CD14-positive monocyte (primary cell): ENCODE measurements at regions not wholly inside any gene's neighbourhood (a gene's known extent, or its start where the extent isn't known, plus 50 kb on each side); places are given as distances from the start of the nearest gene placed in this dataset.

Source experiments
- DNase-seq, 3 donors: peaks; one replicate each; pipeline ENCODE4 v3.0.0-alpha.2; 2011 to 2022
- H2AFZ ChIP-seq: 2 replicates; pipeline ENCODE4 v1.6.0; 2012; ENCODE audit warnings: mild to moderate bottlenecking, low read depth, low read length, inconsistent platforms; ENCODE audit not compliant: insufficient read depth, poor library complexity, severe bottlenecking
- H3K27ac ChIP-seq, 2 donors: 1 replicate in 1 of 2; 2 replicates in 1 of 2; pipeline ENCODE4 v1.5.1; 2012 to 2013; ENCODE audit warnings: low read length in 2 of 2, control low read depth in 1 of 2, inconsistent platforms in 1 of 2, low read depth in 1 of 2, mild to moderate bottlenecking in 1 of 2
- H3K27me3 ChIP-seq, 2 donors: one replicate each; pipeline versions ENCODE4 v1.6.0 to v1.6.1; 2011 to 2013; ENCODE audit warnings: low read length in 2 of 2; ENCODE audit not compliant: control insufficient read depth in 2 of 2, insufficient read depth in 2 of 2
- H3K36me3 ChIP-seq, 2 donors: replicated peaks in 1 of 2; 1 replicate in 1 of 2; 2 replicates in 1 of 2; pipeline versions ENCODE4 v1.5.1 to v1.6.1; 2012 to 2013; ENCODE audit warnings: low read length in 2 of 2, control low read depth in 1 of 2, inconsistent platforms in 1 of 2, mild to moderate bottlenecking in 1 of 2; ENCODE audit not compliant: insufficient read depth in 2 of 2, control insufficient read depth in 1 of 2
- H3K4me1 ChIP-seq, 2 donors: 1 replicate in 1 of 2; 2 replicates in 1 of 2; pipeline versions ENCODE4 v1.5.1 to v1.6.1; 2012 to 2013; ENCODE audit warnings: low read length in 2 of 2, control low read depth in 1 of 2, inconsistent platforms in 1 of 2, mild to moderate bottlenecking in 1 of 2, moderate library complexity in 1 of 2; ENCODE audit not compliant: insufficient read depth in 2 of 2, control insufficient read depth in 1 of 2
- H3K4me2 ChIP-seq: replicated peaks from 2 replicates; pipeline ENCODE3; 2012; ENCODE audit warnings: low read length, moderate library complexity, mild to moderate bottlenecking; ENCODE audit not compliant: poor library complexity, severe bottlenecking; ENCODE audit errors: extremely low read depth
- H3K4me3 ChIP-seq, 3 experiments: fragments of 200-600 bp in 1 of 3; sonication (generic) in 1 of 3; replicated peaks in 1 of 3; 1 replicate in 2 of 3; 2 replicates in 1 of 3; pipeline ENCODE4 v1.5.1; 2011 to 2013; ENCODE audit warnings: low read length in 3 of 3, mild to moderate bottlenecking in 3 of 3, control low read depth in 2 of 3, low read depth in 2 of 3, inconsistent platforms in 1 of 3, moderate library complexity in 1 of 3
- H3K79me2 ChIP-seq: 2 replicates; pipeline ENCODE4 v1.6.0; 2012; ENCODE audit warnings: mild to moderate bottlenecking, control low read depth, inconsistent platforms, low read length, moderate library complexity; ENCODE audit not compliant: insufficient read depth
- H3K9ac ChIP-seq: 2 replicates; pipeline ENCODE4 v1.6.0; 2017; ENCODE audit warnings: low read length, mild to moderate bottlenecking; ENCODE audit not compliant: insufficient read depth, poor library complexity, severe bottlenecking
- H3K9me3 ChIP-seq, 2 donors: replicated peaks in 1 of 2; 1 replicate in 1 of 2; 2 replicates in 1 of 2; pipeline versions ENCODE4 v1.5.1 to v1.6.1; 2012 to 2013; ENCODE audit warnings: low read length in 2 of 2, control low read depth in 1 of 2; ENCODE audit not compliant: control insufficient read depth in 1 of 2, insufficient read depth in 1 of 2
- H4K20me1 ChIP-seq: 2 replicates; pipeline ENCODE4 v1.6.0; 2012; ENCODE audit warnings: mild to moderate bottlenecking, low read length, control low read depth, moderate library complexity; ENCODE audit not compliant: insufficient read depth
- H3K27ac Mint-ChIP-seq, 7 donors: one replicate each; pipeline ENCODE4 v1.8.0; 2020; ENCODE audit warnings: mild to moderate bottlenecking in 7 of 7, mixed read lengths in 7 of 7, moderate library complexity in 6 of 7, inconsistent platforms in 2 of 7
- H3K27me3 Mint-ChIP-seq, 3 donors: one replicate each; pipeline ENCODE4 v1.8.0; 2021 to 2022; ENCODE audit warnings: low read depth in 3 of 3, mild to moderate bottlenecking in 3 of 3, mixed read lengths in 3 of 3, moderate library complexity in 3 of 3, inconsistent platforms in 1 of 3
- H3K36me3 Mint-ChIP-seq, 2 donors: one replicate each; pipeline ENCODE4 v1.8.0; 2020; ENCODE audit warnings: mixed read lengths in 2 of 2, inconsistent platforms in 1 of 2, mild to moderate bottlenecking in 1 of 2
- H3K4me1 Mint-ChIP-seq: one replicate; pipeline ENCODE4 v1.8.0; 2020; ENCODE audit warnings: mild to moderate bottlenecking, mixed read lengths
- H3K4me3 Mint-ChIP-seq, 2 donors: one replicate each; pipeline ENCODE4 v1.8.0; 2020; ENCODE audit warnings: mild to moderate bottlenecking in 2 of 2, mixed read lengths in 2 of 2, moderate library complexity in 1 of 2
- H3K9me3 Mint-ChIP-seq, 7 donors: one replicate each; pipeline ENCODE4 v1.8.0; 2020 to 2022; ENCODE audit warnings: mixed read lengths in 7 of 7, mild to moderate bottlenecking in 6 of 7, moderate library complexity in 6 of 7, inconsistent platforms in 2 of 7
- CTCF ChIP-seq: fragments of 200-600 bp; IDR thresholded peaks from one replicate; pipeline ENCODE4 v1.8.0; 2022; ENCODE audit warnings: antibody characterized with exemption, mild to moderate bottlenecking
- WGBS: methylation state at CpG from one replicate; pipeline ENCODE4 v1.1.5; 2013; ENCODE audit warnings: missing lambda C conversion rate; ENCODE audit not compliant: insufficient coverage; 5-methylcytosine and 5-hydroxymethylcytosine counted together
- intact Hi-C, 2 donors: fragments of 100-400 bp; cut with micrococcal nuclease; formaldehyde crosslinking; loops; one replicate each; pipeline versions ENCODE4 v1.15.0 to v1.15.1; 2023

DNA sequence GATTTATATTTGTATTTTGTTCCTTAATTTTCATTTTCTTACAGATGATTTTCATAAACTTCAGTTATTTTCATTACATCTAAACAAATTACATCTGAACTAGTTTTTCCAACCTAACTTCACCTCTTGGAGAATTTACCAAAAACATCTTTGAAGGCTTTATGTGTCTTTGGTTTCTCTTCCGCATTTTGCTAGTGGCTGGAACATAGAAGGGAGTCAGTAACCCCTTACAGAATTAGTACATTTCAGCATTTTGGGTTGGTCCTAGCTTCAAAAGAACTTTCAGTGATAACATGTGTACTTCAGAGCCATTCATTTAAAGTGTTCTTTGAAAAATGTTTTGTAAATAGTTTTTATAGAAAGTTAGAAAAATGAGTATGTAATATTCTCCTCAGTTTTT, 169.8 kb upstream of the MTPN start:
- H3K9me3 ChIP-seq, result no peaks in the 10 kb centered on the region
- Mint-ChIP-seq H3K27ac (no peak overlapping the region), H3K9me3 (peaks cover 0 to 4% (median 2%) of the 10 kb centered on the region in 7 donors), H3K27me3 (no peaks in the 10 kb centered on the region), H3K4me3 (no peak overlapping the region), H3K4me1 (no peaks in the 10 kb centered on the region), H3K36me3 (no peaks in the 10 kb centered on the region)
- no peak overlapping the region for H3K27ac ChIP-seq
- H3K9ac ChIP-seq, result no peak overlapping the region
- no peak overlapping the region for H2AFZ ChIP-seq
- no peaks in the 10 kb centered on the region for H3K4me1 ChIP-seq
- no peak for TF ChIP-seq CTCF
- intact Hi-C loops, result no loop called here
- no peaks in the 10 kb centered on the region for H4K20me1 ChIP-seq
- DNase-seq, result no peak
- no peaks in the 10 kb centered on the region for H3K27me3 ChIP-seq
- H3K36me3 ChIP-seq, result no peaks in the 10 kb centered on the region
- H3K4me2 ChIP-seq, result no peak overlapping the region
- no peak overlapping the region for H3K4me3 ChIP-seq
- WGBS, result no CpG with 5 or more reads among the region's 1 CpG
- H3K79me2 ChIP-seq, result no peaks in the 10 kb centered on the region

- Histone ChIP-seq H4K20me1 (no peaks in the 10 kb centered on the region), H3K4me1 (no peaks in the 10 kb centered on the region), H3K9ac (no peak overlapping the region), H3K79me2 (no peaks in the 10 kb centered on the region), H3K9me3 (no peaks in the 10 kb centered on the region), H3K27me3 (no peaks in the 10 kb centered on the region), H3K36me3 (no peaks in the 10 kb centered on the region), H3K27ac (no peak overlapping the region), H3K4me3 (no peak overlapping the region), H3K4me2 (no peak overlapping the region), H2AFZ (no peak overlapping the region)
- H3K27me3 Mint-ChIP-seq, result no peaks in the 10 kb centered on the region
- intact Hi-C loops, result no loop called here
- TF ChIP-seq CTCF, result no peak
- H3K27ac Mint-ChIP-seq, result no peak overlapping the region
- H3K4me1 Mint-ChIP-seq, result no peaks in the 10 kb centered on the region
- H3K4me3 Mint-ChIP-seq, result no peak overlapping the region
- 88% methylated on average over 1 of the region's 2 CpGs for WGBS
- H3K36me3 Mint-ChIP-seq, result no peaks in the 10 kb centered on the region
- peaks cover 0 to 4% (median 0%) of the 10 kb centered on the region in 7 donors for H3K9me3 Mint-ChIP-seq
- no peak for DNase-seq
These were observed 167.0 kb upstream of the MTPN start for GRCh38 chr7:136144182-136144581.
